Uterus (tissue), 2 donors: ENCODE measurements at regions not wholly inside any gene's neighbourhood (a gene's known extent, or its start where the extent isn't known, plus 50 kb on each side); places are given as distances from the start of the nearest gene placed in this dataset.

ENCODE experiments used
- POLR2A ChIP-seq, 2 donors: fragments of 450-650 bp; IDR thresholded peaks; one replicate each; pipeline ENCODE4 v1.6.1; 2016; ENCODE audit warnings: antibody characterized with exemption in 2 of 2, mild to moderate bottlenecking in 1 of 2, moderate library complexity in 1 of 2
- TF ChIP-seq, protein P1 (sequence below), 4 experiments: fragments of 200-600 bp in 2 of 4; fragments of 450-650 bp in 2 of 4; sonication (generic) in 2 of 4; IDR thresholded peaks; one replicate each; pipeline ENCODE4 v1.5.1; 2016 to 2019; ENCODE audit warnings: antibody characterized with exemption in 4 of 4, mild to moderate bottlenecking in 2 of 4, moderate library complexity in 1 of 4

DNA sequence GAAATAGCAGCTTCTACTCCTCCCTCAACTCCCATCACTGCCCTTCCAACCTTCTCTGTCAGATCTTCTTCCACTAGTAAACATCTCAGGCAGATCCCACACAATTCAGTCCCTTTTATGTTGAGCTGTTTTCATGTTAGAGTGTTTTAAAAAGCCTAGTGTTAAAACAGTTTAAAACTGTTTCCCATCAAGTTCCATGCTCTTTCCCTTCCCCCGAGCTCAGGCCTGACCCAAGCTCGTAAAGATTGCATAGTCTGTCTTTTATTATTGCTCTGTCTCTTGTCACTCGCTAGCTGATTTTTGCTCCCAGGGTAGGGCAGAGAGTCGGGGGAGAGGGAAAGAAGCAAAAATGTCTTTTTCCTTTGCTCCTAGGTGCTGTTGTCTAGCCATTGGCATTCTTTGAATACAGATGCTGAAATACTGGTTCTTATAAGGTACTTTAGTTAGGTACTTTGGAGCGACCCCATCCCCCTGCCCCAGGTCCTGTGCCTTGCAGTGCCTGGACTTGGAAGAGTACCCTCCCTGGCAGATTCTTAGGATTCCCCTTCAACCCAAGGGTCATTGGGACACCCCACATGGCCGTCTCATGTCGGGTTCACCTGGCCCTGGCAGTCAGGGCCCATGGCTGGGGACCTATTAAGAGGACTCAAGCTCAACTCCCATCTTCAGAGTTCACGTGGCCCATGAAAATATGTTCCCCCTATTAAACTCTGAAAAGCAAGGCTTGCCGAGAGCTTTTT, 101.2 kb upstream of the ARMC2 start:
- TF ChIP-seq, protein P1, sequence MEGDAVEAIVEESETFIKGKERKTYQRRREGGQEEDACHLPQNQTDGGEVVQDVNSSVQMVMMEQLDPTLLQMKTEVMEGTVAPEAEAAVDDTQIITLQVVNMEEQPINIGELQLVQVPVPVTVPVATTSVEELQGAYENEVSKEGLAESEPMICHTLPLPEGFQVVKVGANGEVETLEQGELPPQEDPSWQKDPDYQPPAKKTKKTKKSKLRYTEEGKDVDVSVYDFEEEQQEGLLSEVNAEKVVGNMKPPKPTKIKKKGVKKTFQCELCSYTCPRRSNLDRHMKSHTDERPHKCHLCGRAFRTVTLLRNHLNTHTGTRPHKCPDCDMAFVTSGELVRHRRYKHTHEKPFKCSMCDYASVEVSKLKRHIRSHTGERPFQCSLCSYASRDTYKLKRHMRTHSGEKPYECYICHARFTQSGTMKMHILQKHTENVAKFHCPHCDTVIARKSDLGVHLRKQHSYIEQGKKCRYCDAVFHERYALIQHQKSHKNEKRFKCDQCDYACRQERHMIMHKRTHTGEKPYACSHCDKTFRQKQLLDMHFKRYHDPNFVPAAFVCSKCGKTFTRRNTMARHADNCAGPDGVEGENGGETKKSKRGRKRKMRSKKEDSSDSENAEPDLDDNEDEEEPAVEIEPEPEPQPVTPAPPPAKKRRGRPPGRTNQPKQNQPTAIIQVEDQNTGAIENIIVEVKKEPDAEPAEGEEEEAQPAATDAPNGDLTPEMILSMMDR (IDR thresholded peaks at IDR 0.05): no peak
- no peak for TF ChIP-seq POLR2A (IDR thresholded peaks at IDR 0.05)
